UCSD-AML1 (cell line): ENCODE measurements at regions not wholly inside any gene's neighbourhood (a gene's known extent, or its start where the extent isn't known, plus 50 kb on each side); places are given as distances from the start of the nearest gene placed in this dataset.
"Not testable (repeated sequence)": the region's sequence is repeated elsewhere in the genome, so short reads cannot be mapped to it uniquely, and the experiment has no call there.

ENCODE experiments used
- DNase-seq: peaks from one replicate; lab custom pipeline; 2025; ENCODE audit not compliant: unreplicated experiment; lab: John Stamatoyannopoulos, UW

DNA sequence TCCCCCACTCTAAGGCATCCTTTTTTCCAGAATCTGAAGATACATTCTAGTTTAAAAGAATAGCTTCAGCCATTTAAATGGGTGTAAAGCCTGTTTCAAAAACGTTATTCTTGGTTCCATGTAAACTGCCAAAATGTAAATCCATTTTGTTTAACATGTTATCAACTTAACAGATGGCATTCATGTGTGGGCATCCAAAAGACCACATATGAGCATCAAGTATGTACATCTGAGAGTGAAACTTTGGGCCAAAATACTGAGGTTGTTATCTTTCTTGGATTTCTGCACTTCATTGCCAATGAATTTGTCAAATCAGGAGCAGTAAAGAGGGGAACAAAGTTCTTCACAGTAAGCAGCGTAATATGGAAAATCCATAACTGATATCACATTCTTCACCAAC, 395.4 kb downstream of the ZNF804A start:
- no peak for DNase-seq

GRCh38 chr2:185006481-185006880, 408.2 kb downstream of the ZNF804A start:
- no peak for DNase-seq

DNA sequence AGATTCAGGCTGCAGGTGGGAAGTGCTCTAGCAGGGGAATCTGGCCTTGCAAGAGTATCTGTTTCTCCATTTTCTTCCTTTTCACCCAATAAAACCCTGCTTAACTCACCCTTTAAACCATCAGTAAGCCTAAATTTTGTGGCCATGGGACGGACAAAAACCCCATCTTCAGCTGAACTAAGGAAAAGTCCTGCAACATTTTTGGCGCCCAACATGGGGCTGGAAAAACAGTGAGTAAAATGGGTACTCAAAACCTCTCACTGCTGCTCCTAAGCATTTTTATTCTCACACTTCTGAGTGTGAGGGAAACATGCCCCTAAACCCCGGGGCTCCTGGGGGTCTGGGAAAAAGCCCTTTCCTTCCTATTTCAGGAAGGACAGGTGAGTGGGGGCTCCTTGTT, 414.3 kb downstream of the ZNF804A start:
- DNase-seq, result no peak

GRCh38 chr2:185014076-185014475, 415.7 kb downstream of the ZNF804A start:
- no peak for DNase-seq

DNA sequence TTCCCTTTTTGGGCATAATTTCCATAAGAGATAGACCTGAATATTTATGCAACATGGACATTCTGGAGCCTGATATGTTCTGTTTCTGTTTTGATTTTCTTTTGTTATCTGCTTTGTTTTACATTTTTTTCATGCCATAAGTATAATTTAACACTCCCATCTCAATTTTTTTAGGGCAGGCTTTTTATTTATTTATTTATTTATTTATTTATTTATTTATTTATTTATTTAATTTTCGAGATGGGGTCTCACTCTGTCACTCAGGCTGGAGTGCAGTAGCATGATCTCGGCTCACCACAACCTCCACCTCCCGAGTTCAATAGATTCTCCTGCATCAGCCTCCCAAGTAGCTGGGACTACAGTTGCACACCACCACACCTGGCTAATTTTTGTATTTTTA, 427.6 kb downstream of the ZNF804A start:
- not testable (repeated sequence) for DNase-seq

GRCh38 chr2:185035906-185036305, 437.6 kb downstream of the ZNF804A start:
- no peak for DNase-seq

- DNase-seq, result no peak
Measured at GRCh38 chr2:185044323-185044874, 446.1 kb downstream of the ZNF804A start.

- DNase-seq, result no peak
Measured at GRCh38 chr2:185050804-185051203, 452.5 kb downstream of the ZNF804A start.

- no peak for DNase-seq
Measured at GRCh38 chr2:185063761-185064160, 465.4 kb downstream of the ZNF804A start.

DNA sequence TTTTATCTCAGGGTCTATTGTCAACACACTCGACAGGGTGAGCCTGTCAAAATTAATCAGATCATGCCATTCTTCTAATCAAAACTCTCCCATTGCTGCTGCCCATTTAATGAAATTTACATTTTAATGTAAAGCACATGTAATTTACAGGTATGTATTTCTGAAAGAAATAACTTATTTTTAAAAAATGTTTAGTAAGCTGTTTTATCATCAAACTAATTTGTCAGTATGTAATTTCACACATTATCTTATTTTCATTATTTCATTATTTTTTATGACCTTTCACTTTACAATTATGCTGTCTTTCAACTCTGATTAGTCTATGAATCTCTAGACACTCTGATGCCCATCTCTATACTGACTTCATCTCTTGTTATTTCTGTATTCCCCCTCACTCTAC, 467.8 kb downstream of the ZNF804A start:
- DNase-seq, result no peak

DNA sequence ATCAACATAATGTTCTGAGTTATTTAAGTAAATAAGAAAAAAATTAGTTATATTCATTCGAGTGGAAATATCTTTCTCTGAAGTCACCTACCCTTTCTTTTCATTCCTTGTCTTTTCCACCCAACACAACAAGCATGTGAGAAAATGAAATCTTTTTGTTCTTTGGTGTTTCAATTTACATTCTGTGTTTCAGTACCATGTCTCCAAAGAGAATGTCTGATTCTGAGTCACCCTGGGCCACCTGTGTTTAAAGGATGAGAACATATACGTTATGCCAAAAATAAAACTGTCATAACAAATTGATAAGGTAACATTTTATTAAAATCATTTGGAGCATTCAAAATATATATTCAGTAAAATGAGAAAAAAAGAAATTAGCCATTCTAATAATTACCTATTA, 470.8 kb downstream of the ZNF804A start:
- DNase-seq, result no peak

- DNase-seq, result no peak
Measured at GRCh38 chr2:185074156-185074555, 475.8 kb downstream of the ZNF804A start.

DNA sequence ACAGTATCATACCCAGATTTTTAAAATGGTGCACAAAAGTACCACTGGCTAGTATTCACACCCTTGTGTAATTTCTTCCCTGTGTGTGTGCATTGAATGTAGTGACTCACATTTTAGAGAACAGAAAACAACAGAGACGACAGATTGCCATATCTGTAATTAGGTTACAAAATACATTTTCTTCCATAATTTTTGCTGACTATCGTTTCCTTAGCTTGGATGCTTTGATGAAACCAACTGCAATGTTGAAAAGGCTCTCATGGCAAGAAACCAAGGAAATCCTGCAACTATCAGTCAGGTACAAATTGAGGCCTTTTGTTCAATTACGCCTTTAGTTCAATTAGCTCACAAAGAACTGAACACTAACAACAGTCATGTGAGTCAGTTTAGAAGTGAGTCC, 484.4 kb downstream of the ZNF804A start:
- no peak for DNase-seq

DNA sequence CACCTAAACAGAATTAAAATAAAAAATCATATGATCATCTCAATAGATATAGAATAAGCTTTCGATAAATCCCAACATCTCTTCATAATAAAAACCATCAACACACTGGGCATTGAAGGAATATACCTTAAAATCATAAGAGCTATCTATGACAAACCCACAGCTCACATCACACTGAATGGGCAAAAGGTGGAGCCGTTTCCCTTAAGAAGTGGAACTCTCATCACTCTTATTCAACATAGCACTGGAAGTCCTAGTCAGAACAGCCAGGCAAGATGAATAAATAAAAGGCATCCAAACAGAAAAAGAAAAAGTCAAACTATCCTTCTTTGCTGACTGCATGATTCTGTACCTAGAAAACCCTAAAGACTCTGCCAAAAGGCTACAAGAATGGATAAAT, 510.3 kb downstream of the ZNF804A start:
- no peak for DNase-seq

DNA sequence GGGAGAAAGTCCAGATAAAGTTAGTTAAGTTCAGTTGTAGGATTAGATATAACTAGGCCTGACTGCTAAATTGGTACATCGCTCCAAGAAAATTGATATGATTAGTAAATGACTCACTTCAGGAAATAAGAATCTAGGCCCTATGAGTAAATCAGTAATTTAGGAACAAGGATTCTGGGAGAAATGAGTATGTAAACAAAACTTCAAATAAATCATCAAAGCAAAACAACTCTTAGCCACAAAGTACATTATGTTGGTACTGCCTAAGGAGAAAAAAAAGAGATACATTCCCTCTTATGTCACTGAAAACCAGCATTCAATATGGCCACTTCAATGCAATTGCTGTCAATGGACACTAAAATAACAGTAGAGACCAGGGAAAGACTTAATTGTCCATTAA, 529.1 kb downstream of the ZNF804A start:
- DNase-seq, result no peak

- peak; percentile 1 for DNase-seq
Measured at GRCh38 chr2:185128346-185128745, 530.0 kb downstream of the ZNF804A start.

DNA sequence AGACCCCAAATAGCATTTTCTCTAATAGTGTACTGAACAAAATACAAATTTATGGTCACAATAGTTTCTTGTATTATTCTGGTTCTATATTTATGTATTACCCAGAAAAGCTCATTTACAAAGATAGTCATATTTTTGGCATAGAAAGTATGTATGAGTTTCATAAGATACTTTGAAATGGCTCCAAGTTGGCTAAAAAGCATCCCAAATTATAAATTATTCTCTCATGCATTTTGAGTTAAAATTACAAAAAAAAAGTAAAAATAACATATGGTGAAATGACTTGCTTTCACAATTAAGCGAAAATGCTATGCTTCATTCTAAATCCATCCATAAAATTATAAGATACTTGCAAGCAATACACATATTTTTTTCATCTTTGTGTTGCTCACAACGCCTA, 530.7 kb downstream of the ZNF804A start:
- DNase-seq, result no peak

GRCh38 chr2:185130685-185131084, 532.4 kb downstream of the ZNF804A start:
- no peak for DNase-seq

GRCh38 chr2:185132501-185133041, 534.2 kb downstream of the ZNF804A start:
- no peak for DNase-seq

DNA sequence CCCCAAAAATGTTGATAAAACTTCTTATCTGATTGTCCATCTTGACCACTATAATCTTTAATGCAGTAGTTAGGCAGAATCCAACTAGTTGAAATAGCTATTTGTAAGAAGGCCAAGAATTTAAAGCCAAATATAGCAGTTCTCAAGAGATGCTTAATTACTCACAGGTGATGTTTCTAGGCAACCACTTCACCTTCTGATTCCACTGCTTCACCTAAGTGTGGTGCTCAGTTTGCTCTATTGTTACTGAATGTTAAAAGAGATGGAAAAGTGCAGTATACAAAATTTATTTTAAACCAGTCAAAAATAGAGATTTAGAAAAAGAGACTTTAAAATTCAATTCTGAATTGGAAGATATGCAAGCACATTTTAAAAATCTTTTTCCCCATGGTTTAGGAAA, 539.4 kb downstream of the ZNF804A start:
- no peak for DNase-seq

- DNase-seq, result no peak
Measured at GRCh38 chr2:185142677-185143076, 544.3 kb downstream of the ZNF804A start.

DNA sequence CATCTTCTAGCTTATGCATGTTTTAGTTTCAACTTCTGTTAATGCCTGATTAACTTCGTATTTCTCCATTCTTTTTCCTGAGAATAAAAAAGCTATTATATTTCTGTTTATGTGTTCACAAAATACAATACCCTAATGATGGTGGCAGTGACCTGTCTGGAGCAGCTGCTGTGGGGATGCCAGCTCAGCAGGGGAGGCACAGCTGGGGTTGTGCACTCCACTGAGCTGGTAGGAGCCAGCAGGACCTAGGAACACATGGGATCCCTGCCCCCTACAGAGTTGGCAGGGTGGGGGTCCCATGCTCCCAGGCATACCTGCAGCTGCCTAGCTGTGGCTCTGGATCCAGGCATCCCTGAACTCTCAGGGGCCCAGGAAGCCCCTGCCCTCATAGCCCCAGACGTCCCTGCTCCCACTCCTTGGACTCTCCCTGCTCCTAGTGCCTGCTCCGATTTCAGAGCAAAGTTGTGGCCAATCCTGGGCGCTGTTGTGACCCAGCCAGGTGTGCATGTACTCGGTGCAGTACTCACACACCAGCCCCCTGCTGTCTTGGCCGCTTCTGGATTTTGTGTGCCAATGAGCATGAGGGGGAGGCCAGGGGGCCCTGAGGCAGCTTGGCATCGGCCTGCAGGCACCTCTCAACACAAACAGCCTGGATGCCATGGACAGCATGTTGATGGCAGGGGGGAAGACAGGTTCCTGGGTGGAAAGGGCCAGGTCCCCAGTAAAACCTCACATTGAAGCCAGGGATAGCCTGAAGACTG, 546.0 kb downstream of the ZNF804A start:
- DNase-seq, result peak; percentile 4
